Upper lobe of right lung (tissue), 1 donor: ENCODE measurements at regions not wholly inside any gene's neighbourhood (a gene's known extent, or its start where the extent isn't known, plus 50 kb on each side); places are given as distances from the start of the nearest gene placed in this dataset.
"Not testable (repeated sequence)": the region's sequence is repeated elsewhere in the genome, so short reads cannot be mapped to it uniquely, and the experiment has no call there.

Experiments used
- ATAC-seq: fragments of 200-7000 bp; cut with Tn5 transposase; one replicate; pipeline ENCODE4 v1.9.1; 2020; ENCODE audit warnings: mild to moderate bottlenecking, moderate library complexity
- DNase-seq: peaks from one replicate; pipeline ENCODE4 v3.0.0-alpha.2; 2020
- H3K27ac ChIP-seq: fragments of 200-600 bp; one replicate; pipeline ENCODE4 v1.8.0; 2022
- H3K27me3 ChIP-seq: fragments of 200-600 bp; one replicate; pipeline ENCODE4 v1.8.0; 2022; ENCODE audit warnings: mild to moderate bottlenecking
- H3K36me3 ChIP-seq: fragments of 200-600 bp; one replicate; pipeline ENCODE4 v1.8.0; 2022
- H3K4me1 ChIP-seq: fragments of 200-600 bp; one replicate; pipeline ENCODE4 v1.8.0; 2022
- H3K4me3 ChIP-seq: fragments of 200-600 bp; one replicate; pipeline ENCODE4 v1.8.0; 2022; ENCODE audit warnings: mild to moderate bottlenecking
- H3K9me3 ChIP-seq: fragments of 200-600 bp; one replicate; pipeline ENCODE4 v1.8.0; 2022
- CTCF ChIP-seq: fragments of 200-600 bp; IDR thresholded peaks from one replicate; pipeline ENCODE4 v1.8.0; 2022; ENCODE audit warnings: antibody characterized with exemption
- intact Hi-C: fragments of 100-400 bp; cut with DNase I; formaldehyde crosslinking; loops from one replicate; pipeline ENCODE4 v1.11.0; 2022
- donor health status: DM: no; HTN: yes; CAD: no; lungs with severe emphysema.

- H3K4me1 ChIP-seq, H3K9me3 ChIP-seq, H3K4me3 ChIP-seq, H3K36me3 ChIP-seq, DNase-seq, intact Hi-C loops, H3K27me3 ChIP-seq, H3K27ac ChIP-seq, ATAC-seq: not testable (repeated sequence)
Measured at GRCh38 chr17:21470422-21470821, 94.3 kb downstream of the KCNJ12 start.

GRCh38 chr17:21470861-21471260 lies 94.7 kb downstream of the KCNJ12 start:
- no peak for DNase-seq

GRCh38 chr17:21474815-21475214 lies 98.7 kb downstream of the KCNJ12 start:
- intact Hi-C loops = no loop called here
- DNase-seq (peak; percentile 30), ATAC-seq (peak; percentile 16)
- TF ChIP-seq CTCF = no peak
- Histone ChIP-seq H3K4me1 (no peaks in the 10 kb centered on the region), H3K36me3 (no peaks in the 10 kb centered on the region), H3K27ac (no peak overlapping the region), H3K4me3 (no peak overlapping the region), H3K27me3 (peaks cover 6% of the 10 kb centered on the region), H3K9me3 (no peaks in the 10 kb centered on the region)

More at GRCh38 chr17:21470861-21471260, 94.7 kb downstream of the KCNJ12 start:
- Histone ChIP-seq H3K27ac (no peak overlapping the region), H3K9me3 (no peaks in the 10 kb centered on the region), H3K4me3 (no peak overlapping the region), H3K27me3 (no peaks in the 10 kb centered on the region), H3K4me1 (no peaks in the 10 kb centered on the region), H3K36me3 (no peaks in the 10 kb centered on the region)
- ATAC-seq = no peak
- TF ChIP-seq CTCF = no peak
- intact Hi-C loops = no loop called here

- H3K27me3 ChIP-seq = peaks cover 6% of the 10 kb centered on the region
- H3K4me1 ChIP-seq = no peaks in the 10 kb centered on the region
- no peak overlapping the region for H3K27ac ChIP-seq
- DNase-seq (no peak), ATAC-seq (no peak)
- no peak for TF ChIP-seq CTCF
- no peaks in the 10 kb centered on the region for H3K9me3 ChIP-seq
- no peaks in the 10 kb centered on the region for H3K36me3 ChIP-seq
- no peak overlapping the region for H3K4me3 ChIP-seq
- intact Hi-C loops = no loop called here
Measured at GRCh38 chr17:21475571-21475970, 99.4 kb downstream of the KCNJ12 start.

GRCh38 chr17:21476867-21477266 lies 100.7 kb downstream of the KCNJ12 start:
- intact Hi-C loops = no loop called here
- no peak for TF ChIP-seq CTCF
- H3K27me3 ChIP-seq = peaks cover 6% of the 10 kb centered on the region

GRCh38 chr17:21482189-21482865 lies 106.2 kb downstream of the KCNJ12 start:
- no peak for TF ChIP-seq CTCF

More at GRCh38 chr17:21476867-21477266, 100.7 kb downstream of the KCNJ12 start:
- Histone ChIP-seq H3K9me3 (no peaks in the 10 kb centered on the region), H3K4me1 (no peaks in the 10 kb centered on the region), H3K36me3 (no peaks in the 10 kb centered on the region), H3K4me3 (no peak overlapping the region), H3K27ac (no peak overlapping the region)
- ATAC-seq (no peak), DNase-seq (no peak)

GRCh38 chr17:21488043-21488442 lies 111.9 kb downstream of the KCNJ12 start:
- ATAC-seq, H3K9me3 ChIP-seq, H3K36me3 ChIP-seq, H3K27me3 ChIP-seq, H3K4me1 ChIP-seq, H3K4me3 ChIP-seq, H3K27ac ChIP-seq, intact Hi-C loops, DNase-seq: not testable (repeated sequence)

More at GRCh38 chr17:21482189-21482865, 106.2 kb downstream of the KCNJ12 start:
- peaks cover 6% of the 10 kb centered on the region for H3K27me3 ChIP-seq
- no peaks in the 10 kb centered on the region for H3K36me3 ChIP-seq
- no peaks in the 10 kb centered on the region for H3K4me1 ChIP-seq
- DNase-seq = no peak
- intact Hi-C loops = no loop called here
- no peak overlapping the region for H3K27ac ChIP-seq
- H3K4me3 ChIP-seq = no peak overlapping the region
- ATAC-seq = no peak
- no peaks in the 10 kb centered on the region for H3K9me3 ChIP-seq
